HUES48 (cell line): ENCODE measurements at regions not wholly inside any gene's neighbourhood (a gene's known extent, or its start where the extent isn't known, plus 50 kb on each side); places are given as distances from the start of the nearest gene placed in this dataset.
"Not testable (repeated sequence)": the region's sequence is repeated elsewhere in the genome, so short reads cannot be mapped to it uniquely, and the experiment has no call there.

Source experiments
- H3K27ac ChIP-seq: one replicate; pipeline ENCODE4 v1.7.0; 2013; ENCODE audit warnings: low read depth, low read length, inconsistent platforms
- H3K27me3 ChIP-seq: 2 replicates; pipeline ENCODE4 v1.6.1; 2013; ENCODE audit warnings: mild to moderate bottlenecking, low read length; ENCODE audit not compliant: control insufficient read depth, insufficient read depth
- H3K36me3 ChIP-seq: 2 replicates; pipeline ENCODE4 v1.6.1; 2013; ENCODE audit warnings: low read length; ENCODE audit not compliant: control insufficient read depth, insufficient read depth
- H3K4me1 ChIP-seq: 2 replicates; pipeline ENCODE4 v1.6.1; 2013; ENCODE audit warnings: mild to moderate bottlenecking, low read length; ENCODE audit not compliant: control insufficient read depth, insufficient read depth
- H3K4me3 ChIP-seq: 2 replicates; pipeline ENCODE4 v1.5.1; 2013; ENCODE audit warnings: mild to moderate bottlenecking, low read depth, low read length
- H3K9ac ChIP-seq: 2 replicates; pipeline ENCODE4 v1.6.1; 2013; ENCODE audit warnings: mild to moderate bottlenecking, low read depth, low read length, moderate library complexity
- H3K9me3 ChIP-seq: 2 replicates; pipeline ENCODE4 v1.6.1; 2013; ENCODE audit warnings: low read length; ENCODE audit not compliant: control insufficient read depth, insufficient read depth

DNA sequence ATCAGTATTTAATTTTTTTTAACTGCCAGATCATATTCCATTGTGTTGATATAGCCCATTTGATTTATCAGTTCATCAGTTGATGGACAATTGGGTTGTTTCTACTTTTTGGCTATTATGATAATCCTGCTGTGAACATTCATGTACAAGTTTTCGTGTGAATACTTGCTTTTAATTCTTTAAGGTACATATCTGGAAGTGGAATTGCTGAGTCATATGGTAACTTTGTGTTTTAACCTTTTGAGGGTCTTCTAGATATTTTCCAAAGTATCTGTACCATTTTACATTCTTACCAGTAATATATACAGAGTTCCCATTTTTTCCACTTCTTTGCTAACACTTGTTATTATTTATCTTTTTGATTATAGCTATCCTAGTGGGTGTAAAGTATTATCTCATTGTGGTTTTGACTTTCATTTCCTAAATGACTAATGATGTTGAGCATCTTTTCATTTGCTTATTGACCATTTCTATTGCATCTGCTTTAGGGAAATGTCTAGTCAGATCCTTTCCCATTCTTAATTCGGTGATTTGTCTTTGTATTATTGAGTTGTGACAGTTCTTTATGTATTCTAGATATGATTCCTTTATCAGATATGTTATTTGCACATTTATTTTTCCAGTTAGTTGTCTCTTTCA lies 75.2 kb upstream of the NUDT6 start:
- H3K9ac ChIP-seq: no peak overlapping the region
- H3K36me3 ChIP-seq: no peaks in the 10 kb centered on the region
- H3K27me3 ChIP-seq: no peaks in the 10 kb centered on the region
- H3K4me3 ChIP-seq: no peak overlapping the region
- no peak overlapping the region for H3K27ac ChIP-seq
- H3K4me1 ChIP-seq: no peaks in the 10 kb centered on the region
- H3K9me3 ChIP-seq: no peaks in the 10 kb centered on the region

DNA sequence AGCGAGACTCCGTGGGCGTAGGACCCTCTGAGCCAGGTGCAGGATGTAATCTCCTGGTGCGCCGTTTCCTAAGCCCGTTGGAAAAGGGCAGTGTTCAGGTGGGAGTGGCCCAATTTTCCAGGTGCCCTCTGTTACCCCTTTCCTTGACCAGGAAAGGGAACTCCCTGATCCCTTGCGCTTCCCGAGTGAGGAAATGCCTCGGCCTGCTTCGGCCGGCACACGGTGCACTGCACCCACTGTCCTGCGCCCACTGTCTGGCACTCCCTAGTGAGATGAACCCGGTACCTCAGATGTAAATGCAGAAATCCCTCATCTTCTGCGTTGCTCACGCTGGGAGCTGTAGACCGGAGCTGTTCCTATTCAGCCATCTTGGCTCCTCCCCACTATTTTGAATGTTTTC lies 81.7 kb upstream of the NUDT6 start:
- not testable (repeated sequence) for H3K4me3 ChIP-seq, H3K27me3 ChIP-seq, H3K9me3 ChIP-seq, H3K27ac ChIP-seq, H3K9ac ChIP-seq, H3K4me1 ChIP-seq, H3K36me3 ChIP-seq

DNA sequence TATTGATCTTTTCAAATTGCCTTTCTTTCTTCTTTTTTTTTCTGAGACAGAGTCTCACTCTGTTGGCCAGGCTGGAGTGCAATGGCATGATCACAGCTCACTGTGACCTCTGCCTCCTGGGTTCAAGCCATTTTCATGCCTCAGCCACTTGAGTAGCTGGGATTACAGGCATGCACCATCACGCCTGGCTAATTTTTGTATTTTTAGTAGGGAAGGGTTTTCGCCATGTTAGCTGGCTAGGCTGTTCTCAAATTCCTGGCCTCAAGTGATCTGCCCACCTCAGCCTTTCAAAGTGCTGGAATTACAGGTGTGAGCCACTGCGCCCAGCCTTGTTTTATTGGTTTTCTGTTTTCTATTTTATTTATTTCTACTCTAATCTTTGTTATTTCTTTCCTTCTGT lies 82.7 kb upstream of the NUDT6 start:
- H3K36me3 ChIP-seq, H3K4me1 ChIP-seq, H3K27ac ChIP-seq, H3K4me3 ChIP-seq, H3K9ac ChIP-seq, H3K9me3 ChIP-seq, H3K27me3 ChIP-seq: not testable (repeated sequence)

DNA sequence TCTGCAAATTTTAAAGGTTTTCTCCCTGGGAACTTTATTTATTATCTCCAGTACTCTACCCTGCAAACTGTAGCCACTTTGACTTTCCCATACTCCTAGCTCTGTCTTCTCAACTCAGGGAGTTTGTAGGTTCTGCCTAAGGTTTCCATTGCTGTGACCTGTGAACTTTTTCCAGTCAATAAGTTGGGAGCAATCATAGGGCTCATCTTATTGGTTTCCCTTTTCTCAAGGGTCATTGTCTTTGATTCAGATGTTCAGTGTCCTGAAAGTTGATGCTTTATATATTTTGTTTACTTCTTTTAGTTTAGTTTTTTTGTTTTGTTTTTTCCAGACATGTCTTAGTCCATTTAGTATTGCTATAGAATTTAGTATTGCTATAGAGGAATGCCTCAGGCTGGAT lies 85.3 kb upstream of the NUDT6 start:
- Histone ChIP-seq H3K27me3 (no peaks in the 10 kb centered on the region), H3K4me3 (no peak overlapping the region), H3K9me3 (peaks cover 8% of the 10 kb centered on the region; the same call in 1 of the 2 replicates)

DNA sequence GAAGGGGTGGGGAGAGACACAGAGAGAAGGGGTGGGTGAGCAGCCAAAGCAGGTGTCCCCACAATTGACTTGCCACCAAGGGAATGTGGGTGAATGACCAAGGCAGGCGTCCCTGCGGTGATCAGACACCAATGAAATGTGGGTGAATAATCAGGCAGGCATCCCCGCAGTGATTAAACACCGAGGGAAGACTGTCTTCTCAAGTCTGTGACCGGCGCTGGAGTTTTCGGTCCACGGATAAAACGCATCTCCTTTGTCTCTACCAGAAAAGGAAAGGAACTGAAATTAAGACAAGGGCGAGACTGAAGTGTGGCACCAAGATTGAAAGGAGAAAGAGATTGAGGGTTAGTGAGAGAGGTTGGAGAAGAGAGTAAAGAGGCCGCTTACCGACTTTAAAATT lies 90.0 kb upstream of the NUDT6 start:
- H3K9me3 ChIP-seq, H3K27me3 ChIP-seq, H3K36me3 ChIP-seq, H3K27ac ChIP-seq, H3K9ac ChIP-seq, H3K4me3 ChIP-seq, H3K4me1 ChIP-seq: not testable (repeated sequence)

More for the DNA sequence above, 85.3 kb upstream of the NUDT6 start:
- H3K36me3 ChIP-seq: peaks cover 6% of the 10 kb centered on the region; the same call in 1 of the 2 replicates
- H3K27ac ChIP-seq: no peak overlapping the region
- no peaks in the 10 kb centered on the region for H3K4me1 ChIP-seq
- no peak overlapping the region for H3K9ac ChIP-seq

DNA sequence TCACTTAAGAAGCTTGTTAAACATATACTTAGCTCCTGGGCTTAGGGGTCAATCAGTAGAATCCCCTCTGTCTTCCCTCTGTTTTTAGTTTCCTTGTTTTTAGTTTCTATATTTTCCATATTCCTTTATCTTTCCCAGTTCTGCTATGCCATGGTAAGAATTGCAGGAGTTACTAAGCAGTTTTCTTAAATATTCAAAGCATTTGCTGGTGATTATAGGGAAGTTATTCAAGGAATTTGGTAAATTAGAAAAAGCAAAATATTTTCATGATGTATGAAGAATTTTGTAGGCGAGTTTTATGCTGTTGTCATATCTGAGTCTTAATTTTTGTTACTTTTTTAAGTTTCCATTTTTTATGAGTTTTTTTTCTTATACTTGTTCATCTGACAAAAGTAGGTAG lies 91.6 kb upstream of the NUDT6 start:
- peaks cover 5% of the 10 kb centered on the region for H3K36me3 ChIP-seq
- H3K27me3 ChIP-seq: no peaks in the 10 kb centered on the region
- H3K9me3 ChIP-seq: peaks cover 8% of the 10 kb centered on the region; the same call in 1 of the 2 replicates
- no peak overlapping the region for H3K4me3 ChIP-seq
- no peaks in the 10 kb centered on the region for H3K4me1 ChIP-seq
- H3K27ac ChIP-seq: no peak overlapping the region
- no peak overlapping the region for H3K9ac ChIP-seq

DNA sequence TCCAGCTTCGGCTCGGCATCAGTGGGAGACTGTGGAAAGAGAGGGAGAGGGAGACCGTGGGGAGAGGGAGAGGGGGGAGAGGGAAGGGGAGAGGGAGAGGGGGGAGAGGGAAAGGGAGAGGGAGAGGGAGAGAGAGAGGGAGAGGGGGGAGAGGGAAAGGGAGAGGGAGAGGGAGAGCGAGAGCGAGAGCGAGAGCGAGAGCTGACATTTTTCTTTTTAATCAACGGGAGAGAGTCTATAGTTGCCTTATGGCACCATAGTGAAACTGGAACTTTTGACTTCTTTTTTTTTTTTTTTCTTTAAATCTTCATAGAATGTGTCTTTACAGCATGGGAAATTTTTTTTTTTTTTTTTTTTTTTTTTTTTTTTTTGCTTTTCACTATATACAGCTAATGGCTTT lies 94.7 kb upstream of the NUDT6 start:
- no peak overlapping the region for H3K27ac ChIP-seq
- peaks cover 3% of the 10 kb centered on the region; the same call in 1 of the 2 replicates for H3K36me3 ChIP-seq
- H3K9ac ChIP-seq: no peak overlapping the region
- no peaks in the 10 kb centered on the region for H3K4me1 ChIP-seq
- H3K27me3 ChIP-seq: no peaks in the 10 kb centered on the region
- H3K4me3 ChIP-seq: no peak overlapping the region
- H3K9me3 ChIP-seq: peaks cover 4% of the 10 kb centered on the region; the same call in 1 of the 2 replicates

DNA sequence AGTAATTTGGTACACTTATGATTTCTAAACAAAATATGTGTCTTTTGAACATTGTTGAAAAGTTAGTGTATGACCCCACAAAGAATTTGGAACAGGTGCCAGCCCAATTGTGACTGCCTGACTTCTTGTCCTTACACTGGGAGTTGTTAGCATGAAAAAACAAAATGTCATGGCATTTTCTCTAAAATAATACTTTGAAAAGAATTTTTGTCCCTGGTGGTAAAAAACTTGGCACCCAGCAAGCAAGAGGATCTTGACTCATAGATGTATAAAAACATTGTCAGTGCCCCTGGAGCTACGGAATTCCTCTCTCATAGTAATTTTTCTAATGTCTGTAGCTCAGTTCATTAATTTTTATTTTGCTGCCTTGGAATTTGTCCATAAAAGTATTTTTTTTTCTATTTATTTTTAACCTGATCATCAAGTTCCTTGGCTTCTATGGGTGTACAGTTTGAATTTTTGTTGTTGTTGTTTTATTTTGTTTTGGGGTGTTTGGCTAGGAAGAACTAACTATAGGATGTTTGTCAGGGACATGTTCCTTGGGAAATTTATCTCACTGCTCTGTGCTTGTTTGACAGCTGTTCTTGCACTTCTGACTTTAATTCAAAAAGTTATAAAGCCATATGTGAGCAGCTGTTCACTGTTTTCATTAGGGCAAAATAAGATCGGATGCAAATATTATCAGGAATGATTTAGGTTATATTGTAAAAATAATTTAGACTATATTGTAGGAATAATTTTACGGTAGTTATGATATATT lies 95.4 kb upstream of the NUDT6 start:
- no peak overlapping the region for H3K27ac ChIP-seq
- no peaks in the 10 kb centered on the region for H3K4me1 ChIP-seq
- peaks cover 4% of the 10 kb centered on the region; the same call in 1 of the 2 replicates for H3K9me3 ChIP-seq
- peaks cover 3% of the 10 kb centered on the region; the same call in 1 of the 2 replicates for H3K36me3 ChIP-seq
- no peaks in the 10 kb centered on the region for H3K27me3 ChIP-seq
- no peak overlapping the region for H3K9ac ChIP-seq
- no peak overlapping the region for H3K4me3 ChIP-seq

DNA sequence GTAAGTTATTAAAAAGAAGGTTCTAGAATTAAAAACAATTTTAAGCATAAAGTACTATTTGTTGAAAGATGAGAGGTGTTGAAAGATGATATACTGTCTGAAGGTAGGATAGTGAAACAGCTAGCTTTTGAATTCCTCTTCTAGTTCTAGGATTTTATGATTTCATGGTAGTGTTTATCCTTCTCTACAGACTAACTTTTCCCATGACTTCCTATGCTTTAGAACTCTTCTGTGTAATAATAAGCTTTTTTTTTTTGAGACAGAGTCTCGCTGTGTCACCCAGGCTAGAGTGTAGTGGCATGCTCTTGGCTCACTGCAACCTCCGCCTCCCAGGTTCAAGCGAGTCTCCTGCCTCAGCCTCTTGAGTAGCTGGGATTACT lies 96.0 kb upstream of the NUDT6 start:
- H3K9me3 ChIP-seq: peaks cover 4% of the 10 kb centered on the region; the same call in 1 of the 2 replicates
- peaks cover 3% of the 10 kb centered on the region; the same call in 1 of the 2 replicates for H3K36me3 ChIP-seq
- H3K27me3 ChIP-seq: no peaks in the 10 kb centered on the region
- no peak overlapping the region for H3K27ac ChIP-seq
- H3K9ac ChIP-seq: no peak overlapping the region
- H3K4me1 ChIP-seq: no peaks in the 10 kb centered on the region
- no peak overlapping the region for H3K4me3 ChIP-seq

DNA sequence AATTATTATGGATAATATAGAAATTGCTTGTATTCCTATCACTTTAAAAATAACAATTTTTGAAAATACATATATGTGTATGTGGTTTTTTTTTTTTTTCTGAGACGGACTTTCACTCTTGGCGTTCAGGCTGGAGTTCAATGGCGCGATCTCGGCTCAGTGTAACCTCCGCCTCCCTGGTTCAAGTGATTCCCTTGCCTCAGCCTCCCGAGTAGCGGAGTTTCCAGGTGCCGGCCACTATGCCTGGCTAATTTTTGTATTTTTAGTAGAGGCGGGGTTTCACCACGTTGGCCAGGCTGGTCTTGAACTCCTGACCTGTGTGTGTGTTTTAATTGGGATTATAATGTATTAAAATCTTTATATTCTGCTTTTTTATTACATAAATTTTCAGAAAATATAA lies 97.9 kb upstream of the NUDT6 start:
- H3K4me3 ChIP-seq: no peak overlapping the region
- H3K27ac ChIP-seq: no peak overlapping the region
- no peaks in the 10 kb centered on the region for H3K9me3 ChIP-seq
- no peaks in the 10 kb centered on the region for H3K4me1 ChIP-seq
- no peaks in the 10 kb centered on the region for H3K36me3 ChIP-seq
- H3K27me3 ChIP-seq: no peaks in the 10 kb centered on the region
- H3K9ac ChIP-seq: no peak overlapping the region

DNA sequence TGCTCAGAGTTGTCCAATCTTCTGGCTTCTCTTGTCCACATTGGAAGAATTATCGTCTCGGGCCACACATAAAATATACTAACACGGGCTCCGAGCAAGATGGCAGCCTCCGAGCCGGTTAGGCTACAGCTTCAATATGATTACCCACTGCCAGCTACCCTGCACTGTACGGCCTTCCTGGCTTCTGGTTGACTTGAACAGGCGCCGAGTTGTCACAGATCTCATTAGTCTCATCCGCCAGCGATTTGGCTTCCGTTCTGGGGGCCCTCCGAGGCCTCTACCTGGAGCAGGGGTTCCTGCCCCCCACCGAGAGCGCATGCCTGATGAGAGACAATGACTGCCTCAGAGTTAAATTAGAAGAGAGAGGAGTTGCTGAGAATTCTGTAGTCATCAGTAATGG lies 101.2 kb upstream of the NUDT6 start:
- H3K27me3 ChIP-seq: no peaks in the 10 kb centered on the region
- H3K4me3 ChIP-seq: no peak overlapping the region
- H3K4me1 ChIP-seq: 0 out of 2 replicates have a peak, but pooled peaks cover 4% of the 10 kb centered on the region
- no peak overlapping the region for H3K27ac ChIP-seq
- no peaks in the 10 kb centered on the region for H3K9me3 ChIP-seq
- no peak overlapping the region for H3K9ac ChIP-seq
- H3K36me3 ChIP-seq: peaks cover 7% of the 10 kb centered on the region
